ENCODE measurements at regions not wholly inside any gene's neighbourhood (a gene's known extent, or its start where the extent isn't known, plus 50 kb on each side); places are given as distances from the start of the nearest gene placed in this dataset.
"Not testable (repeated sequence)": the region's sequence is repeated elsewhere in the genome, so short reads cannot be mapped to it uniquely, and the experiment has no call there.

- intact Hi-C loops (cut with DNase I), result no loop called here
- no peak overlapping the region for H3K27ac ChIP-seq
- TF ChIP-seq CTCF (IDR thresholded peaks at IDR 0.05) (no peak), POLR2A (IDR thresholded peaks at IDR 0.05) (no peak)
- H3K4me3 ChIP-seq, result no peak overlapping the region
- WGBS, 4 donors, result 51 to 68% (median 56%) methylated on average over 2 of the region's 2 CpGs
- H3K9me3 ChIP-seq (replicated peaks in 1 of 3), result no peaks in the 10 kb centered on the region
- no peaks in the 10 kb centered on the region for H3K27me3 ChIP-seq
- H3K4me1 ChIP-seq (replicated peaks in 1 of 2), result no peaks in the 10 kb centered on the region
- H3K36me3 ChIP-seq (replicated peaks in 1 of 2), result no peaks in the 10 kb centered on the region
- no peak for DNase-seq
These were observed 709.2 kb upstream of the SLITRK1 start for GRCh38 chr13:84591444-84591843.

GRCh38 chr13:84590663-84591062 lies 708.4 kb upstream of the SLITRK1 start:
- TF ChIP-seq CTCF (IDR thresholded peaks at IDR 0.05) (no peak), POLR2A (IDR thresholded peaks at IDR 0.05) (no peak)
- H3K9me3 ChIP-seq (replicated peaks in 1 of 3), result no peaks in the 10 kb centered on the region
- H3K4me1 ChIP-seq (replicated peaks in 1 of 2), result no peaks in the 10 kb centered on the region
- no peaks in the 10 kb centered on the region for H3K36me3 ChIP-seq (replicated peaks in 1 of 2)
- H3K27ac ChIP-seq, result no peak overlapping the region
- intact Hi-C loops (cut with DNase I), result no loop called here
- DNase-seq, result no peak
- H3K27me3 ChIP-seq, result no peaks in the 10 kb centered on the region
- no peak overlapping the region for H3K4me3 ChIP-seq
- WGBS, 4 donors, result 80 to 90% (median 84%) methylated on average over 2 of the region's 2 CpGs

GRCh38 chr13:84588023-84588422 lies 705.7 kb upstream of the SLITRK1 start:
- 71 to 95% (median 84%) methylated on average over 1 of the region's 1 CpG for WGBS, 4 donors

GRCh38 chr13:84579901-84580300 lies 697.6 kb upstream of the SLITRK1 start:
- DNase-seq, result not testable (repeated sequence)

More at GRCh38 chr13:84588023-84588422, 705.7 kb upstream of the SLITRK1 start:
- no peaks in the 10 kb centered on the region for H3K27me3 ChIP-seq
- H3K4me1 ChIP-seq (replicated peaks in 1 of 2), result no peaks in the 10 kb centered on the region
- no peaks in the 10 kb centered on the region for H3K36me3 ChIP-seq (replicated peaks in 1 of 2)
- no peak for DNase-seq
- no peak overlapping the region for H3K4me3 ChIP-seq
- TF ChIP-seq CTCF (IDR thresholded peaks at IDR 0.05) (no peak), POLR2A (IDR thresholded peaks at IDR 0.05) (no peak)
- H3K9me3 ChIP-seq (replicated peaks in 1 of 3), result no peaks in the 10 kb centered on the region
- no peak overlapping the region for H3K27ac ChIP-seq
- intact Hi-C loops (cut with DNase I), result no loop called here

GRCh38 chr13:84574851-84575250 lies 692.6 kb upstream of the SLITRK1 start:
- Histone ChIP-seq H3K4me3 (no peak overlapping the region), H3K4me1 (replicated peaks in 1 of 2) (no peaks in the 10 kb centered on the region), H3K9me3 (replicated peaks in 1 of 3) (no peaks in the 10 kb centered on the region), H3K27ac (no peak overlapping the region), H3K27me3 (no peaks in the 10 kb centered on the region), H3K36me3 (replicated peaks in 1 of 2) (no peaks in the 10 kb centered on the region)
- intact Hi-C loops (cut with DNase I), result no loop called here
- TF ChIP-seq POLR2A (IDR thresholded peaks at IDR 0.05) (no peak), CTCF (IDR thresholded peaks at IDR 0.05) (peak in 1 of 6 experiments; percentile 7)
- no peak for DNase-seq

More at GRCh38 chr13:84579901-84580300, 697.6 kb upstream of the SLITRK1 start:
- H3K9me3 ChIP-seq (replicated peaks in 1 of 3); H3K4me1 ChIP-seq (replicated peaks in 1 of 2); H3K27me3 ChIP-seq; H3K4me3 ChIP-seq; intact Hi-C loops (cut with DNase I); H3K36me3 ChIP-seq (replicated peaks in 1 of 2); H3K27ac ChIP-seq: not testable (repeated sequence)
- 84 to 96% (median 87%) methylated on average over 12 of the region's 12 CpGs for WGBS, 4 donors

All from adrenal gland (tissue), 9 donors.